Skeletal muscle satellite cell (primary cell): ENCODE measurements at regions not wholly inside any gene's neighbourhood (a gene's known extent, or its start where the extent isn't known, plus 50 kb on each side); places are given as distances from the start of the nearest gene placed in this dataset.

ENCODE experiments used
- H3K27me3 ChIP-seq: 2 replicates; pipeline ENCODE4 v1.7.0; 2013; ENCODE audit warnings: low read length; ENCODE audit not compliant: control insufficient read depth, insufficient read depth
- H3K36me3 ChIP-seq: 2 replicates; pipeline ENCODE4 v1.7.0; 2013; ENCODE audit warnings: mild to moderate bottlenecking, control low read depth, low read length; ENCODE audit not compliant: insufficient read depth
- H3K4me1 ChIP-seq: 2 replicates; pipeline ENCODE4 v1.7.0; 2013; ENCODE audit warnings: low read length; ENCODE audit not compliant: control insufficient read depth, insufficient read depth
- H3K4me2 ChIP-seq: 2 replicates; pipeline ENCODE4 v1.7.0; 2013; ENCODE audit warnings: mild to moderate bottlenecking, low read length
- H3K4me3 ChIP-seq: 2 replicates; pipeline ENCODE4 v1.7.0; 2013; ENCODE audit warnings: low read length
- H3K9ac ChIP-seq: 2 replicates; pipeline ENCODE4 v1.7.0; 2013; ENCODE audit warnings: mild to moderate bottlenecking, low read depth, low read length, moderate library complexity
- H3K9me3 ChIP-seq: replicated peaks from 2 replicates; pipeline ENCODE4 v1.7.0; 2013; ENCODE audit warnings: mild to moderate bottlenecking, control low read depth, low read length

GRCh38 chr19:13599681-13600080 lies 93.4 kb upstream of the CACNA1A start:
- H3K4me3 ChIP-seq = no peak overlapping the region
- H3K4me2 ChIP-seq = no peak overlapping the region
- H3K27me3 ChIP-seq = peaks cover 5% of the 10 kb centered on the region
- H3K36me3 ChIP-seq = no peaks in the 10 kb centered on the region
- no peaks in the 10 kb centered on the region for H3K9me3 ChIP-seq
- no peak overlapping the region for H3K9ac ChIP-seq
- H3K4me1 ChIP-seq = no peaks in the 10 kb centered on the region

GRCh38 chr19:13598098-13598497 lies 91.8 kb upstream of the CACNA1A start:
- Histone ChIP-seq H3K9ac (no peak overlapping the region), H3K4me2 (no peak overlapping the region), H3K4me1 (no peaks in the 10 kb centered on the region), H3K36me3 (no peaks in the 10 kb centered on the region), H3K9me3 (no peaks in the 10 kb centered on the region), H3K27me3 (peaks cover 5% of the 10 kb centered on the region), H3K4me3 (no peak overlapping the region)

GRCh38 chr19:13597640-13598039 lies 91.4 kb upstream of the CACNA1A start:
- Histone ChIP-seq H3K9ac (no peak overlapping the region), H3K27me3 (peaks cover 5% of the 10 kb centered on the region), H3K4me3 (no peak overlapping the region)

GRCh38 chr19:13588957-13589833 lies 82.9 kb upstream of the CACNA1A start:
- Histone ChIP-seq H3K4me3 (no peak overlapping the region), H3K9me3 (no peaks in the 10 kb centered on the region), H3K27me3 (peaks cover 3% of the 10 kb centered on the region), H3K4me1 (no peaks in the 10 kb centered on the region), H3K4me2 (peak overlapping the region; percentile 4), H3K36me3 (no peaks in the 10 kb centered on the region), H3K9ac (no peak overlapping the region)

More at GRCh38 chr19:13597640-13598039, 91.4 kb upstream of the CACNA1A start:
- Histone ChIP-seq H3K4me1 (no peaks in the 10 kb centered on the region), H3K36me3 (no peaks in the 10 kb centered on the region), H3K4me2 (no peak overlapping the region), H3K9me3 (no peaks in the 10 kb centered on the region)

GRCh38 chr19:13585512-13585911 lies 79.2 kb upstream of the CACNA1A start:
- H3K9ac ChIP-seq = no peak overlapping the region
- no peak overlapping the region for H3K4me2 ChIP-seq
- H3K4me3 ChIP-seq = no peak overlapping the region
- H3K27me3 ChIP-seq = no peaks in the 10 kb centered on the region
- no peaks in the 10 kb centered on the region for H3K9me3 ChIP-seq
- no peaks in the 10 kb centered on the region for H3K4me1 ChIP-seq
- no peaks in the 10 kb centered on the region for H3K36me3 ChIP-seq

- H3K36me3 ChIP-seq = no peaks in the 10 kb centered on the region
- H3K4me2 ChIP-seq = no peak overlapping the region
- no peak overlapping the region for H3K4me3 ChIP-seq
- no peaks in the 10 kb centered on the region for H3K27me3 ChIP-seq
- no peak overlapping the region for H3K9ac ChIP-seq
- no peaks in the 10 kb centered on the region for H3K4me1 ChIP-seq
- no peaks in the 10 kb centered on the region for H3K9me3 ChIP-seq
Measured at GRCh38 chr19:13583753-13584152, 77.5 kb upstream of the CACNA1A start.

GRCh38 chr19:13583114-13583513 lies 76.8 kb upstream of the CACNA1A start:
- Histone ChIP-seq H3K4me1 (no peaks in the 10 kb centered on the region), H3K36me3 (no peaks in the 10 kb centered on the region), H3K4me2 (no peak overlapping the region), H3K4me3 (no peak overlapping the region), H3K27me3 (no peaks in the 10 kb centered on the region), H3K9ac (no peak overlapping the region), H3K9me3 (no peaks in the 10 kb centered on the region)

- no peak overlapping the region for H3K4me2 ChIP-seq
- no peaks in the 10 kb centered on the region for H3K36me3 ChIP-seq
- no peaks in the 10 kb centered on the region for H3K4me1 ChIP-seq
- H3K4me3 ChIP-seq = no peak overlapping the region
- H3K9ac ChIP-seq = no peak overlapping the region
- H3K27me3 ChIP-seq = no peaks in the 10 kb centered on the region
- H3K9me3 ChIP-seq = no peaks in the 10 kb centered on the region
Measured at GRCh38 chr19:13581576-13581975, 75.3 kb upstream of the CACNA1A start.

- Histone ChIP-seq H3K4me2 (no peak overlapping the region), H3K9ac (no peak overlapping the region), H3K36me3 (no peaks in the 10 kb centered on the region), H3K4me1 (no peaks in the 10 kb centered on the region), H3K9me3 (no peaks in the 10 kb centered on the region), H3K27me3 (no peaks in the 10 kb centered on the region), H3K4me3 (no peak overlapping the region)
Measured at GRCh38 chr19:13579388-13580060, 73.2 kb upstream of the CACNA1A start.

GRCh38 chr19:13576726-13577125 lies 70.4 kb upstream of the CACNA1A start:
- no peaks in the 10 kb centered on the region for H3K4me1 ChIP-seq
- H3K4me3 ChIP-seq = no peak overlapping the region
- H3K27me3 ChIP-seq = no peaks in the 10 kb centered on the region
- H3K9ac ChIP-seq = no peak overlapping the region
- H3K4me2 ChIP-seq = no peak overlapping the region
- H3K9me3 ChIP-seq = no peaks in the 10 kb centered on the region
- H3K36me3 ChIP-seq = no peaks in the 10 kb centered on the region

GRCh38 chr19:13574933-13575332 lies 68.7 kb upstream of the CACNA1A start:
- no peaks in the 10 kb centered on the region for H3K4me1 ChIP-seq
- H3K9ac ChIP-seq = no peak overlapping the region
- H3K4me2 ChIP-seq = no peak overlapping the region
- no peaks in the 10 kb centered on the region for H3K27me3 ChIP-seq
- H3K4me3 ChIP-seq = no peak overlapping the region
- H3K36me3 ChIP-seq = no peaks in the 10 kb centered on the region
- no peaks in the 10 kb centered on the region for H3K9me3 ChIP-seq
